ENCODE measurements at regions not wholly inside any gene's neighbourhood (a gene's known extent, or its start where the extent isn't known, plus 50 kb on each side); places are given as distances from the start of the nearest gene placed in this dataset.

DNA sequence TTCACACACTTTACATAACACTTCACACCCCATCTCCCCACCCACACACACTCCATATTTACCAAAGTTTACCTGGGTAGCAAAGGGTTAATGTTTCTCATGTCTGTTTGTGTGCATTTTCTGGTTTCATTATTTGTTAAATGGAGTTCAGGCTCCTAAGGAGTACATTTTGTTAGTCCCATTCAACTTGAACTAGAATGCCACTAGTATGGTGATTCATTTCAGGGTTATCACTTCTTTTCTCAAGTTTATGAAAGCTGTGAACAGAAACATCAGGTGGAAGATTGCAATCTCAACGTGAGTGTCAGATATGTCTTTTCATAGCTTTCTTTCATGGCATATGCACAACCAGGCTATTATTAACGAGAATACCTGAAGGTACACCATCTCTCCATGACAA is 1027.5 kb downstream of the GATA3 start:
- WGBS (ENCODE audit: insufficient coverage) = 28% methylated on average over 2 of the region's 2 CpGs
- Mint-ChIP-seq H3K4me3 (no peak overlapping the region), H3K9me3 (peaks cover 2 to 3% of the 10 kb centered on the region in 2 donors), H3K36me3 (no peaks in the 10 kb centered on the region), H3K27ac (no peak overlapping the region), H3K27me3 (ENCODE audit: low read depth in 2 of 2) (peaks cover 0 to 2% of the 10 kb centered on the region in 2 donors), H3K4me1 (peaks cover 0 to 6% of the 10 kb centered on the region in 2 donors)
- TF ChIP-seq, protein P1, sequence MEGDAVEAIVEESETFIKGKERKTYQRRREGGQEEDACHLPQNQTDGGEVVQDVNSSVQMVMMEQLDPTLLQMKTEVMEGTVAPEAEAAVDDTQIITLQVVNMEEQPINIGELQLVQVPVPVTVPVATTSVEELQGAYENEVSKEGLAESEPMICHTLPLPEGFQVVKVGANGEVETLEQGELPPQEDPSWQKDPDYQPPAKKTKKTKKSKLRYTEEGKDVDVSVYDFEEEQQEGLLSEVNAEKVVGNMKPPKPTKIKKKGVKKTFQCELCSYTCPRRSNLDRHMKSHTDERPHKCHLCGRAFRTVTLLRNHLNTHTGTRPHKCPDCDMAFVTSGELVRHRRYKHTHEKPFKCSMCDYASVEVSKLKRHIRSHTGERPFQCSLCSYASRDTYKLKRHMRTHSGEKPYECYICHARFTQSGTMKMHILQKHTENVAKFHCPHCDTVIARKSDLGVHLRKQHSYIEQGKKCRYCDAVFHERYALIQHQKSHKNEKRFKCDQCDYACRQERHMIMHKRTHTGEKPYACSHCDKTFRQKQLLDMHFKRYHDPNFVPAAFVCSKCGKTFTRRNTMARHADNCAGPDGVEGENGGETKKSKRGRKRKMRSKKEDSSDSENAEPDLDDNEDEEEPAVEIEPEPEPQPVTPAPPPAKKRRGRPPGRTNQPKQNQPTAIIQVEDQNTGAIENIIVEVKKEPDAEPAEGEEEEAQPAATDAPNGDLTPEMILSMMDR (IDR thresholded peaks at IDR 0.05) = no peak
- Histone ChIP-seq H3K27me3 (ENCODE audit: control insufficient read depth, insufficient read depth, low read length) (no peaks in the 10 kb centered on the region), H3K4me3 (ENCODE audit: low read length) (no peak overlapping the region), H3K4me1 (ENCODE audit: control insufficient read depth, insufficient read depth, low read length) (no peaks in the 10 kb centered on the region), H3K27ac (ENCODE audit: low read length) (no peak overlapping the region), H3K9me3 (ENCODE audit: control insufficient read depth, insufficient read depth, low read length) (no peaks in the 10 kb centered on the region), H3K36me3 (ENCODE audit: control insufficient read depth, insufficient read depth, low read length) (no peaks in the 10 kb centered on the region)
- intact Hi-C loops (cut with micrococcal nuclease) = no loop called here
- ATAC-seq (peak in 2 of 3 donors; percentile 33 to 40), DNase-seq (no peak)

DNA sequence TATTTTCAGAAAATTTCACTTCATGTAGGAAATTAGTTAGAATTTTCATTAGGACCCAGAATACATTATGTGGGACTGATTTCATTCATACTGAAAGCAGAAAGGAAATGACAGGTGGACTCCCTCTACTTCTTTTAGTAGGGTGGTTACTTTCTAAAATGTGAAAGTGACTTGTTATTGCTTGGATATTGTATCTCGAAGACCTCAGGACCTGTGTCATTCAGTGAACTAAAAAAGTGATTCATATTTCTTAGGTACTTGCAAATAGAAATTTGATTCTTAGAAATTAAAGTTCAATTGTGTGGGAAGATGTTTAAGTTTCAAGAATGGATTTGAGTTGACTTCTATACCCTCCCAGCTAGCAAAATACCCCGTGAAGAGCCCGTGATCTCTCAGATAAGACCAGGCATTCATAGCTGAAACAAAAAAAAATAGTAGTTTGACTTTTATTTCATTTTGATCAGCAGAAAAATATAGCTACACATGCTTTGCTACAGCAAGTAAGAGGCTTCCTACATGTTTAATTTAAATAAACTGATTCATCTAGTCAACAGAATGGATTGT is 1037.1 kb downstream of the GATA3 start:
- Histone ChIP-seq H3K9me3 (ENCODE audit: control insufficient read depth, insufficient read depth, low read length) (no peaks in the 10 kb centered on the region), H3K27ac (ENCODE audit: low read length) (no peak overlapping the region), H3K4me3 (ENCODE audit: low read length) (no peak overlapping the region), H3K27me3 (ENCODE audit: control insufficient read depth, insufficient read depth, low read length) (no peaks in the 10 kb centered on the region), H3K4me1 (ENCODE audit: control insufficient read depth, insufficient read depth, low read length) (no peaks in the 10 kb centered on the region), H3K36me3 (ENCODE audit: control insufficient read depth, insufficient read depth, low read length) (no peaks in the 10 kb centered on the region)
- intact Hi-C loops (cut with micrococcal nuclease) = no loop called here
- WGBS (ENCODE audit: insufficient coverage) = 57% methylated on average over 3 of the region's 3 CpGs
- Mint-ChIP-seq H3K27me3 (ENCODE audit: low read depth in 2 of 2) (peaks cover 0 to 3% of the 10 kb centered on the region in 2 donors), H3K27ac (no peak overlapping the region), H3K4me3 (no peak overlapping the region), H3K36me3 (no peaks in the 10 kb centered on the region), H3K9me3 (no peaks in the 10 kb centered on the region), H3K4me1 (no peaks in the 10 kb centered on the region)
- no peak for ATAC-seq
- TF ChIP-seq, protein P1 (IDR thresholded peaks at IDR 0.05) = no peak
- peak in 1 of 2 donors; percentile 14 for DNase-seq

DNA sequence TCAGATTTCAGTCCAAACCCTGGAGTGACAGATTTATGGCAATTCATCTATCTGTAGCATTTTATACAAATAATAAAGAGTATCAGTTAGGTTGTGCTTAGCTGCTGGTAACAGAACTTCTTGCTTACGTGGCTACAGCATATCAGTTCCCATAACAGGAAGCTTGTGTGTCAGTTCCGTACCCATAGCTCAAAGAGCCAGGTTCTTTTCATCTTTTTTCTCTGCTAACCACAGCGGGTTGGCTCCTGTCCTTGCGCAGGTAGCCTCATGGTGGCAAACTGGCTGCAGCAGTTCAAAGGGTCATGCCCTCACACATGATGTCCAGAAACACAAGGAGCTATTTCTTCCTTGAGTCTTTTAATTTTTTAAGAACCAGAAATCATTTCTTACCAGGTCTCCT is 1041.8 kb downstream of the GATA3 start:
- H3K9me3 ChIP-seq (ENCODE audit: control insufficient read depth, insufficient read depth, low read length) = no peaks in the 10 kb centered on the region
- H3K9me3 Mint-ChIP-seq = no peaks in the 10 kb centered on the region
- H3K4me1 ChIP-seq (ENCODE audit: control insufficient read depth, insufficient read depth, low read length) = no peaks in the 10 kb centered on the region
- no peaks in the 10 kb centered on the region for H3K36me3 ChIP-seq (ENCODE audit: control insufficient read depth, insufficient read depth, low read length)
- intact Hi-C loops (cut with micrococcal nuclease) = no loop called here
- H3K27me3 ChIP-seq (ENCODE audit: control insufficient read depth, insufficient read depth, low read length) = no peaks in the 10 kb centered on the region
- H3K36me3 Mint-ChIP-seq = no peaks in the 10 kb centered on the region
- no peak overlapping the region for H3K27ac Mint-ChIP-seq
- TF ChIP-seq, protein P1 (IDR thresholded peaks at IDR 0.05) = no peak
- ATAC-seq = peak in 1 of 3 donors; percentile 33
- DNase-seq = peak in 1 of 2 donors; percentile 79
- no peak overlapping the region for H3K4me3 Mint-ChIP-seq
- WGBS (ENCODE audit: insufficient coverage) = 47% methylated on average over 4 of the region's 4 CpGs
- H3K4me1 Mint-ChIP-seq = no peaks in the 10 kb centered on the region
- H3K4me3 ChIP-seq (ENCODE audit: low read length) = no peak overlapping the region
- H3K27ac ChIP-seq (ENCODE audit: low read length) = no peak overlapping the region
- peaks cover 0 to 3% of the 10 kb centered on the region in 2 donors for H3K27me3 Mint-ChIP-seq (ENCODE audit: low read depth in 2 of 2)
